HEK293 (cell line): ENCODE measurements at regions not wholly inside any gene's neighbourhood (a gene's known extent, or its start where the extent isn't known, plus 50 kb on each side); places are given as distances from the start of the nearest gene placed in this dataset.

ENCODE experiments used
- CTCF ChIA-PET: fragments of 350-600 bp; formaldehyde crosslinking; extraction: SDS; loops from one replicate; lab custom pipeline; 2021; ENCODE audit warnings: antibody characterized with exemption; lab: Yijun Ruan, JAX
- POLR2A ChIA-PET: fragments of 300-600 bp; formaldehyde crosslinking; extraction: SDS; loops from one replicate; lab custom pipeline; 2020; ENCODE audit warnings: antibody characterized with exemption, inconsistent platforms; lab: Yijun Ruan, JAX
- H3K27ac ChIP-seq: fragments of 200-500 bp; sonication (Bioruptor generic); 2 replicates; pipeline ENCODE4 v1.5.1; 2014; ENCODE audit warnings: low read depth, low read length, control low read depth, inconsistent platforms; ENCODE audit errors: extremely low read depth
- H3K36me3 ChIP-seq, 2 experiments: fragments of 200-500 bp in 1 of 2; sonication (Bioruptor generic) in 1 of 2; 1 replicate in 1 of 2; 2 replicates in 1 of 2; pipeline ENCODE4 v1.5.1; 2014 to 2017; ENCODE audit warnings: inconsistent platforms in 2 of 2, low read length in 2 of 2; ENCODE audit not compliant: control insufficient read depth in 2 of 2, insufficient read depth in 1 of 2
- H3K4me1 ChIP-seq: fragments of 200-500 bp; sonication (Bioruptor generic); 2 replicates; pipeline ENCODE4 v1.5.1; 2014; ENCODE audit warnings: mild to moderate bottlenecking, low read length, inconsistent platforms; ENCODE audit not compliant: control insufficient read depth, insufficient read depth
- H3K4me3 ChIP-seq: 2 replicates; pipeline ENCODE4 v1.5.1; 2011; ENCODE audit warnings: low read depth, mild to moderate bottlenecking, control low read depth, low read length, moderate library complexity
- H3K9me3 ChIP-seq: fragments of 200-500 bp; sonication (Bioruptor generic); 2 replicates; pipeline ENCODE4 v1.5.1; 2014; ENCODE audit warnings: low read depth, low read length, inconsistent platforms; ENCODE audit not compliant: control insufficient read depth, insufficient read depth
- CTCF ChIP-seq: fragments of 450-650 bp; formaldehyde crosslinking; IDR thresholded peaks from 2 replicates; pipeline ENCODE4 v1.5.1; 2016; ENCODE audit warnings: missing biosample characterization, missing genetic modification characterization
- HOXA7 ChIP-seq: sonication (generic); formaldehyde crosslinking; IDR thresholded peaks from 2 replicates; pipeline ENCODE4 v1.8.1; 2022; ENCODE audit warnings: missing genetic modification reagents, borderline replicate concordance
- KLF8 ChIP-seq: fragments of 450-650 bp; formaldehyde crosslinking; IDR thresholded peaks from 2 replicates; pipeline ENCODE4 v1.5.1; 2016; ENCODE audit warnings: missing biosample characterization, missing genetic modification characterization
- PBX3 ChIP-seq: sonication (generic); formaldehyde crosslinking; IDR thresholded peaks from 2 replicates; pipeline ENCODE4 v1.8.1; 2022; ENCODE audit warnings: mild to moderate bottlenecking, moderate library complexity, missing genetic modification reagents
- PRDM4 ChIP-seq: fragments of 450-650 bp; formaldehyde crosslinking; IDR thresholded peaks from 2 replicates; pipeline ENCODE4 v1.5.1; 2017; ENCODE audit warnings: missing biosample characterization, missing genetic modification characterization
- PRDM6 ChIP-seq: fragments of 450-650 bp; formaldehyde crosslinking; IDR thresholded peaks from 2 replicates; pipeline ENCODE4 v1.5.1; 2017; ENCODE audit warnings: missing biosample characterization, missing genetic modification characterization
- SCRT2 ChIP-seq: fragments of 450-650 bp; formaldehyde crosslinking; IDR thresholded peaks from 2 replicates; pipeline ENCODE4 v1.5.1; 2016; ENCODE audit warnings: missing biosample characterization, missing genetic modification characterization
- ZBTB11 ChIP-seq: fragments of 450-650 bp; formaldehyde crosslinking; conservative IDR thresholded peaks from 2 replicates; pipeline ENCODE4 v1.5.1; 2016; ENCODE audit warnings: low read depth, missing biosample characterization, missing genetic modification characterization
- ZBTB44 ChIP-seq: fragments of 450-650 bp; IDR thresholded peaks from 2 replicates; pipeline ENCODE4 v1.5.1; 2018; ENCODE audit warnings: missing biosample characterization, mild to moderate bottlenecking, missing genetic modification characterization
- ZIC2 ChIP-seq: fragments of 450-650 bp; formaldehyde crosslinking; IDR thresholded peaks from 2 replicates; pipeline ENCODE4 v1.5.1; 2016; ENCODE audit warnings: missing biosample characterization, missing genetic modification characterization
- ZNF175 ChIP-seq: fragments of 450-650 bp; formaldehyde crosslinking; IDR thresholded peaks from 2 replicates; pipeline ENCODE4 v1.5.1; 2016; ENCODE audit warnings: missing biosample characterization, missing genetic modification characterization
- ZNF223 ChIP-seq: fragments of 450-650 bp; formaldehyde crosslinking; IDR thresholded peaks from 2 replicates; pipeline ENCODE4 v1.5.1; 2016; ENCODE audit warnings: missing biosample characterization, missing genetic modification characterization
- ZNF302 ChIP-seq: fragments of 450-650 bp; formaldehyde crosslinking; IDR thresholded peaks from 2 replicates; pipeline ENCODE4 v1.5.1; 2016; ENCODE audit warnings: missing biosample characterization, missing genetic modification characterization, low read depth
- ZNF324 ChIP-seq: fragments of 450-650 bp; formaldehyde crosslinking; IDR thresholded peaks from 2 replicates; pipeline ENCODE4 v1.5.1; 2016; ENCODE audit warnings: missing biosample characterization, missing genetic modification characterization
- ZNF350 ChIP-seq: fragments of 450-650 bp; formaldehyde crosslinking; IDR thresholded peaks from 2 replicates; pipeline ENCODE4 v1.5.0; 2017; ENCODE audit warnings: missing biosample characterization, mild to moderate bottlenecking, missing genetic modification characterization
- ZNF404 ChIP-seq: fragments of 450-650 bp; formaldehyde crosslinking; IDR thresholded peaks from 2 replicates; pipeline ENCODE4 v1.5.1; 2017; ENCODE audit warnings: missing biosample characterization, missing genetic modification characterization
- ZNF473 ChIP-seq: fragments of 450-650 bp; formaldehyde crosslinking; IDR thresholded peaks from 2 replicates; pipeline ENCODE4 v1.5.1; 2017; ENCODE audit warnings: missing biosample characterization, missing genetic modification characterization
- ZNF664 ChIP-seq: fragments of 450-650 bp; formaldehyde crosslinking; IDR thresholded peaks from 2 replicates; pipeline ENCODE4 v1.5.1; 2016; ENCODE audit warnings: missing biosample characterization, missing genetic modification characterization
- ZNF792 ChIP-seq: fragments of 450-650 bp; formaldehyde crosslinking; IDR thresholded peaks from 2 replicates; pipeline ENCODE4 v1.5.1; 2016; ENCODE audit warnings: missing biosample characterization, missing genetic modification characterization

GRCh38 chr16:74100395-74101326 is 196.0 kb upstream of the PSMD7 start:
- POLR2A ChIA-PET, result no interaction called here
- CTCF ChIA-PET, result no interaction called here
- Histone ChIP-seq H3K4me1 (peaks cover 6% of the 10 kb centered on the region), H3K27ac (no peak overlapping the region), H3K9me3 (no peaks in the 10 kb centered on the region), H3K4me3 (no peak overlapping the region), H3K36me3 (no peaks in the 10 kb centered on the region)
- TF ChIP-seq ZNF223 (tag by site-specific recombination) (no peak), ZBTB11 (tag by site-specific recombination) (no peak), ZNF302 (no peak), KLF8 (tag by site-specific recombination) (no peak), ZNF792 (tag by site-specific recombination) (no peak), PRDM6 (tag by site-specific recombination) (no peak), HOXA7 (CRISPR knock-in tag) (no peak), ZNF175 (no peak), ZNF324 (no peak), ZNF350 (no peak), ZNF404 (tag by site-specific recombination) (no peak), ZNF664 (tag by site-specific recombination) (no peak), ZNF473 (tag by site-specific recombination) (no peak), PBX3 (no peak), PRDM4 (tag by site-specific recombination) (no peak), ZBTB44 (no peak), ZIC2 (tag by site-specific recombination) (no peak), SCRT2 (tag by site-specific recombination) (no peak), CTCF (tag by site-specific recombination) (no peak)
